ENCODE measurements at regions not wholly inside any gene's neighbourhood (a gene's known extent, or its start where the extent isn't known, plus 50 kb on each side); places are given as distances from the start of the nearest gene placed in this dataset.

GRCh38 chr13:44266772-44267171 lies 106.9 kb upstream of the SERP2 start:
- no peak for TF ChIP-seq CTCF (conservative IDR thresholded peaks at IDR 0.05 in 1 of 2, IDR thresholded peaks at IDR 0.05 in 1 of 2; ENCODE audit: extremely low read depth in 1 of 2, insufficient read depth in 1 of 2, low read depth in 1 of 2, low read length in 2 of 2)
- TF ChIP-seq EZH2 (IDR thresholded peaks at IDR 0.05; ENCODE audit: borderline replicate concordance, low read length), result no peak

Measured in mammary epithelial cell (primary cell).